Liver (tissue), 3 donors: ENCODE measurements at regions not wholly inside any gene's neighbourhood (a gene's known extent, or its start where the extent isn't known, plus 50 kb on each side); places are given as distances from the start of the nearest gene placed in this dataset.

Experiments
- GABPA ChIP-seq, 2 donors: IDR thresholded peaks in 1 of 2; conservative IDR thresholded peaks in 1 of 2; 2 replicates each; pipeline ENCODE4 v1.6.1; 2016; ENCODE audit warnings: antibody characterized with exemption in 2 of 2, mild to moderate bottlenecking in 1 of 2, moderate library complexity in 1 of 2
- JUND ChIP-seq, 2 donors: IDR thresholded peaks; 2 replicates each; pipeline ENCODE4 v1.6.1; 2016; ENCODE audit warnings: antibody characterized with exemption in 2 of 2
- NR2F2 ChIP-seq: IDR thresholded peaks from 2 replicates; pipeline ENCODE4 v1.6.1; 2016; ENCODE audit warnings: antibody characterized with exemption
- RAD21 ChIP-seq, 2 donors: IDR thresholded peaks; 2 replicates each; pipeline ENCODE4 v1.6.1; 2016; ENCODE audit warnings: antibody characterized with exemption in 2 of 2, mild to moderate bottlenecking in 2 of 2
- YY1 ChIP-seq: IDR thresholded peaks from 2 replicates; pipeline ENCODE4 v1.6.1; 2016; ENCODE audit warnings: antibody characterized with exemption, mild to moderate bottlenecking
- TF ChIP-seq, protein P1 (sequence below): fragments of 150-350 bp; IDR thresholded peaks from 2 replicates; pipeline ENCODE4 v1.5.1; 2017; ENCODE audit warnings: improper control_type of control experiment, low read depth, low read length; ENCODE audit not compliant: missing input control
- TF ChIP-seq, protein P2 (sequence below): IDR thresholded peaks from 2 replicates; pipeline ENCODE4 v1.6.1; 2016; ENCODE audit warnings: antibody characterized with exemption, mild to moderate bottlenecking
- TF ChIP-seq, protein P3 (sequence below): IDR thresholded peaks from 2 replicates; pipeline ENCODE4 v1.6.1; 2016; ENCODE audit warnings: antibody characterized with exemption
- TF ChIP-seq, protein P4 (sequence below): IDR thresholded peaks from 2 replicates; pipeline ENCODE4 v1.6.1; 2016; ENCODE audit warnings: antibody characterized with exemption
- donor health status: healthy.
- donor health status: healthy.

DNA sequence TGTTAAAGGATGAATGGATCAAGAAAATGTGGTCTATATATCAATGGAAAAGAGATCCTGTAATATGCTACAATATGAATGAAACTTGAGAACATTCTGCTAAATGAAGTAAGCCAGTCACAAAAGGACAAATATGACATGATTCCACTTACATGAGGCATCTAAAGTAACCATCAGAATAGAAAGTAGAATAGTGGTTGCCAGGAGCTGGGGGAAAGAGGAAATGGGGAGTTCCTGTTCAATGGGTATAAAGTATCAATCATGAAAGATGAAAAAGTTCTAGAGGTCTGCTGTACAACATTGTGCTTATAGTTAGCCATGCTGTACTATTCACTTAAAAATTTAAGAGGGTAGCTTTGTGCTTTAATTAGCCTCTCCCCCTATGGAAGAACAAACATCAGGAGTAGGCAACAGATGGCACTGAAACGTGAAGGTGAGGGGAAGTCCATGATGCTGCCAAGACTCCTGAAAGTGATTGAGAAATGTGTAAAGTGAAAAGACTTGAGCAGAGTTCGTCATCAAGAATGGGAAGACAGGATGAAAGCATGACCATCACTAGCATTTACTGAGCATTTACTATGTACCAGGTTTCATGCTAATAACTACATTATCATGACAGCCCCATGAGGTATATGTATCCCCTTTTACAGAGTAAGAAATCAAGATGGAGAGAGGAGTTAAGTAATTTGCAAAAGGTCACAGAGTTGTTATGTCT, 167.2 kb downstream of the CYB561 start:
- TF ChIP-seq, protein P1, sequence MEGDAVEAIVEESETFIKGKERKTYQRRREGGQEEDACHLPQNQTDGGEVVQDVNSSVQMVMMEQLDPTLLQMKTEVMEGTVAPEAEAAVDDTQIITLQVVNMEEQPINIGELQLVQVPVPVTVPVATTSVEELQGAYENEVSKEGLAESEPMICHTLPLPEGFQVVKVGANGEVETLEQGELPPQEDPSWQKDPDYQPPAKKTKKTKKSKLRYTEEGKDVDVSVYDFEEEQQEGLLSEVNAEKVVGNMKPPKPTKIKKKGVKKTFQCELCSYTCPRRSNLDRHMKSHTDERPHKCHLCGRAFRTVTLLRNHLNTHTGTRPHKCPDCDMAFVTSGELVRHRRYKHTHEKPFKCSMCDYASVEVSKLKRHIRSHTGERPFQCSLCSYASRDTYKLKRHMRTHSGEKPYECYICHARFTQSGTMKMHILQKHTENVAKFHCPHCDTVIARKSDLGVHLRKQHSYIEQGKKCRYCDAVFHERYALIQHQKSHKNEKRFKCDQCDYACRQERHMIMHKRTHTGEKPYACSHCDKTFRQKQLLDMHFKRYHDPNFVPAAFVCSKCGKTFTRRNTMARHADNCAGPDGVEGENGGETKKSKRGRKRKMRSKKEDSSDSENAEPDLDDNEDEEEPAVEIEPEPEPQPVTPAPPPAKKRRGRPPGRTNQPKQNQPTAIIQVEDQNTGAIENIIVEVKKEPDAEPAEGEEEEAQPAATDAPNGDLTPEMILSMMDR: no peak
- TF ChIP-seq, protein P2, sequence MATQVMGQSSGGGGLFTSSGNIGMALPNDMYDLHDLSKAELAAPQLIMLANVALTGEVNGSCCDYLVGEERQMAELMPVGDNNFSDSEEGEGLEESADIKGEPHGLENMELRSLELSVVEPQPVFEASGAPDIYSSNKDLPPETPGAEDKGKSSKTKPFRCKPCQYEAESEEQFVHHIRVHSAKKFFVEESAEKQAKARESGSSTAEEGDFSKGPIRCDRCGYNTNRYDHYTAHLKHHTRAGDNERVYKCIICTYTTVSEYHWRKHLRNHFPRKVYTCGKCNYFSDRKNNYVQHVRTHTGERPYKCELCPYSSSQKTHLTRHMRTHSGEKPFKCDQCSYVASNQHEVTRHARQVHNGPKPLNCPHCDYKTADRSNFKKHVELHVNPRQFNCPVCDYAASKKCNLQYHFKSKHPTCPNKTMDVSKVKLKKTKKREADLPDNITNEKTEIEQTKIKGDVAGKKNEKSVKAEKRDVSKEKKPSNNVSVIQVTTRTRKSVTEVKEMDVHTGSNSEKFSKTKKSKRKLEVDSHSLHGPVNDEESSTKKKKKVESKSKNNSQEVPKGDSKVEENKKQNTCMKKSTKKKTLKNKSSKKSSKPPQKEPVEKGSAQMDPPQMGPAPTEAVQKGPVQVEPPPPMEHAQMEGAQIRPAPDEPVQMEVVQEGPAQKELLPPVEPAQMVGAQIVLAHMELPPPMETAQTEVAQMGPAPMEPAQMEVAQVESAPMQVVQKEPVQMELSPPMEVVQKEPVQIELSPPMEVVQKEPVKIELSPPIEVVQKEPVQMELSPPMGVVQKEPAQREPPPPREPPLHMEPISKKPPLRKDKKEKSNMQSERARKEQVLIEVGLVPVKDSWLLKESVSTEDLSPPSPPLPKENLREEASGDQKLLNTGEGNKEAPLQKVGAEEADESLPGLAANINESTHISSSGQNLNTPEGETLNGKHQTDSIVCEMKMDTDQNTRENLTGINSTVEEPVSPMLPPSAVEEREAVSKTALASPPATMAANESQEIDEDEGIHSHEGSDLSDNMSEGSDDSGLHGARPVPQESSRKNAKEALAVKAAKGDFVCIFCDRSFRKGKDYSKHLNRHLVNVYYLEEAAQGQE: no peak
- TF ChIP-seq NR2F2 (no peak), YY1 (no peak), GABPA (IDR thresholded peaks at IDR 0.05 in 1 of 2, conservative IDR thresholded peaks at IDR 0.05 in 1 of 2) (no peak), RAD21 (IDR thresholded peaks at IDR 0.05) (no peak), JUND (IDR thresholded peaks at IDR 0.05) (no peak)
- TF ChIP-seq, protein P3, sequence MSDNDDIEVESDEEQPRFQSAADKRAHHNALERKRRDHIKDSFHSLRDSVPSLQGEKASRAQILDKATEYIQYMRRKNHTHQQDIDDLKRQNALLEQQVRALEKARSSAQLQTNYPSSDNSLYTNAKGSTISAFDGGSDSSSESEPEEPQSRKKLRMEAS: no peak
- TF ChIP-seq, protein P4, sequence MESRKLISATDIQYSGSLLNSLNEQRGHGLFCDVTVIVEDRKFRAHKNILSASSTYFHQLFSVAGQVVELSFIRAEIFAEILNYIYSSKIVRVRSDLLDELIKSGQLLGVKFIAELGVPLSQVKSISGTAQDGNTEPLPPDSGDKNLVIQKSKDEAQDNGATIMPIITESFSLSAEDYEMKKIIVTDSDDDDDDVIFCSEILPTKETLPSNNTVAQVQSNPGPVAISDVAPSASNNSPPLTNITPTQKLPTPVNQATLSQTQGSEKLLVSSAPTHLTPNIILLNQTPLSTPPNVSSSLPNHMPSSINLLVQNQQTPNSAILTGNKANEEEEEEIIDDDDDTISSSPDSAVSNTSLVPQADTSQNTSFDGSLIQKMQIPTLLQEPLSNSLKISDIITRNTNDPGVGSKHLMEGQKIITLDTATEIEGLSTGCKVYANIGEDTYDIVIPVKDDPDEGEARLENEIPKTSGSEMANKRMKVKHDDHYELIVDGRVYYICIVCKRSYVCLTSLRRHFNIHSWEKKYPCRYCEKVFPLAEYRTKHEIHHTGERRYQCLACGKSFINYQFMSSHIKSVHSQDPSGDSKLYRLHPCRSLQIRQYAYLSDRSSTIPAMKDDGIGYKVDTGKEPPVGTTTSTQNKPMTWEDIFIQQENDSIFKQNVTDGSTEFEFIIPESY: no peak
